ENCODE measurements at regions not wholly inside any gene's neighbourhood (a gene's known extent, or its start where the extent isn't known, plus 50 kb on each side); places are given as distances from the start of the nearest gene placed in this dataset.

GRCh38 chr3:59644479-59645402 lies 594.9 kb upstream of the CFAP20DC start:
- no peak for DNase-seq

- DNase-seq = no peak
These were observed 591.5 kb upstream of the CFAP20DC start for GRCh38 chr3:59641169-59641899.

GRCh38 chr3:59632760-59633573 lies 583.1 kb upstream of the CFAP20DC start:
- DNase-seq = no peak

GRCh38 chr3:59631482-59631881 lies 581.7 kb upstream of the CFAP20DC start:
- DNase-seq = no peak

GRCh38 chr3:59621037-59621436 lies 571.2 kb upstream of the CFAP20DC start:
- no peak for DNase-seq

GRCh38 chr3:59620325-59620724 lies 570.5 kb upstream of the CFAP20DC start:
- no peak for DNase-seq

GRCh38 chr3:59612444-59612715 lies 562.6 kb upstream of the CFAP20DC start:
- DNase-seq = no peak

GRCh38 chr3:59611649-59612443 lies 562.0 kb upstream of the CFAP20DC start:
- no peak for DNase-seq

- DNase-seq = no peak
These were observed 560.0 kb upstream of the CFAP20DC start for GRCh38 chr3:59609657-59610348.

GRCh38 chr3:59608356-59608755 lies 558.5 kb upstream of the CFAP20DC start:
- DNase-seq = no peak

GRCh38 chr3:59607656-59608055 lies 557.8 kb upstream of the CFAP20DC start:
- DNase-seq = no peak

- no peak for DNase-seq
These were observed 556.9 kb upstream of the CFAP20DC start for GRCh38 chr3:59606638-59607266.

GRCh38 chr3:59605944-59606534 lies 556.2 kb upstream of the CFAP20DC start:
- DNase-seq = no peak

- DNase-seq = no peak
These were observed 555.5 kb upstream of the CFAP20DC start for GRCh38 chr3:59605318-59605717.

GRCh38 chr3:59601486-59601885 lies 551.7 kb upstream of the CFAP20DC start:
- DNase-seq = no peak

GRCh38 chr3:59600631-59601030 lies 550.8 kb upstream of the CFAP20DC start:
- DNase-seq = no peak

- no peak for DNase-seq
These were observed 546.9 kb upstream of the CFAP20DC start for GRCh38 chr3:59596741-59597140.

- no peak for DNase-seq
These were observed 546.0 kb upstream of the CFAP20DC start for GRCh38 chr3:59595830-59596229.

GRCh38 chr3:59593380-59593779 lies 543.6 kb upstream of the CFAP20DC start:
- DNase-seq = no peak

GRCh38 chr3:59580996-59581395 lies 531.2 kb upstream of the CFAP20DC start:
- DNase-seq = no peak

- no peak for DNase-seq
These were observed 530.7 kb upstream of the CFAP20DC start for GRCh38 chr3:59580499-59580898.

Data from stimulated activated CD4-positive, alpha-beta T cell treated with anti-CD3 and anti-CD28 coated beads, Interleukin-4, amount 100 ng/mL, for 1 hour (primary cell).